ENCODE measurements at regions not wholly inside any gene's neighbourhood (a gene's known extent, or its start where the extent isn't known, plus 50 kb on each side); places are given as distances from the start of the nearest gene placed in this dataset.

GRCh38 chr11:121931748-121932352, 184.2 kb downstream of the BLID start:
- TF ChIP-seq, protein P1, sequence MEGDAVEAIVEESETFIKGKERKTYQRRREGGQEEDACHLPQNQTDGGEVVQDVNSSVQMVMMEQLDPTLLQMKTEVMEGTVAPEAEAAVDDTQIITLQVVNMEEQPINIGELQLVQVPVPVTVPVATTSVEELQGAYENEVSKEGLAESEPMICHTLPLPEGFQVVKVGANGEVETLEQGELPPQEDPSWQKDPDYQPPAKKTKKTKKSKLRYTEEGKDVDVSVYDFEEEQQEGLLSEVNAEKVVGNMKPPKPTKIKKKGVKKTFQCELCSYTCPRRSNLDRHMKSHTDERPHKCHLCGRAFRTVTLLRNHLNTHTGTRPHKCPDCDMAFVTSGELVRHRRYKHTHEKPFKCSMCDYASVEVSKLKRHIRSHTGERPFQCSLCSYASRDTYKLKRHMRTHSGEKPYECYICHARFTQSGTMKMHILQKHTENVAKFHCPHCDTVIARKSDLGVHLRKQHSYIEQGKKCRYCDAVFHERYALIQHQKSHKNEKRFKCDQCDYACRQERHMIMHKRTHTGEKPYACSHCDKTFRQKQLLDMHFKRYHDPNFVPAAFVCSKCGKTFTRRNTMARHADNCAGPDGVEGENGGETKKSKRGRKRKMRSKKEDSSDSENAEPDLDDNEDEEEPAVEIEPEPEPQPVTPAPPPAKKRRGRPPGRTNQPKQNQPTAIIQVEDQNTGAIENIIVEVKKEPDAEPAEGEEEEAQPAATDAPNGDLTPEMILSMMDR (IDR thresholded peaks at IDR 0.05), result no peak
- TF ChIP-seq EZH2 (IDR thresholded peaks at IDR 0.05) (no peak), EZH2phosphoT487 (IDR thresholded peaks at IDR 0.05) (no peak)
